NCI-H2227 treated with DMSO at 0.1 percent for 48 hours (cell line): ENCODE measurements at regions not wholly inside any gene's neighbourhood (a gene's known extent, or its start where the extent isn't known, plus 50 kb on each side); places are given as distances from the start of the nearest gene placed in this dataset.
"Not testable (repeated sequence)": the region's sequence is repeated elsewhere in the genome, so short reads cannot be mapped to it uniquely, and the experiment has no call there.

ENCODE experiments used
- DNase-seq: peaks from one replicate; lab custom pipeline; 2025; lab: John Stamatoyannopoulos, UW

DNA sequence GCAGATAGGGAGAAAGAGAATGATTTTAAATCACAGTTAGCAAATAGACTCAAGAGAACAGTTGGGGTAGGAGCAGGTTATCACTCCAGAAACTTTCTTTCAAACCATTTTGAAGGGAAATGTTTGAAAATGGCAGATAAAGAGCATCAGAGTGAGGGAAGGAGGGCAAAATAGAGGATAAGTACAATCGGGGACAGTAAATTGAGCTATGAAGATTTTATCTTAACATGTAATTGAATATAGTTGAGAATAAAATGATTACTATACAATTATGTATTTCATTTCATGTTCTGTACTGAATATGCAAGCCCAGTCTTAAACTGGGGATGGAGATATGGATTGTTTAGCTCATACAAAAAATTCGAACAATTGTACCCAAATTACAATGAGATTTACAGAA is 54.0 kb downstream of the MAP10 start:
- no peak for DNase-seq

DNA sequence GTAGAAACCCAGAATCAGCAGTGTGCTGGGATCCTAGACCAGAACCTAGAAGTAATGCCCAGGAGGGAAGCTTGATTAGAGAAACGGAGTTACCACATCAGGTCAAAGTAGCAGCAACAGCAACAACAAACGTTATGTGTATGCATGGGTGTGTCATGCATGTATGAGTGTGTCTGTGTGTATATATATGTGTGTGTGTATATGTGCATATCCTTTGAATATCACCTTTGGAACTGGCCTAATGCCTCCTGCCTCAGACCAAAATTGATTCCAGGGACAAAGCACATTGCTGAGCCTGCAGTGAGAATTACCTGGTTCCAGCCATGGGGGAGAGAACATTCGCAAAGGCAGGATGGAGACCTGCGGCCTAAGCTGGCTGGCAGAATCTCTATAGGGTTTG is 55.9 kb downstream of the MAP10 start:
- no peak for DNase-seq

DNA sequence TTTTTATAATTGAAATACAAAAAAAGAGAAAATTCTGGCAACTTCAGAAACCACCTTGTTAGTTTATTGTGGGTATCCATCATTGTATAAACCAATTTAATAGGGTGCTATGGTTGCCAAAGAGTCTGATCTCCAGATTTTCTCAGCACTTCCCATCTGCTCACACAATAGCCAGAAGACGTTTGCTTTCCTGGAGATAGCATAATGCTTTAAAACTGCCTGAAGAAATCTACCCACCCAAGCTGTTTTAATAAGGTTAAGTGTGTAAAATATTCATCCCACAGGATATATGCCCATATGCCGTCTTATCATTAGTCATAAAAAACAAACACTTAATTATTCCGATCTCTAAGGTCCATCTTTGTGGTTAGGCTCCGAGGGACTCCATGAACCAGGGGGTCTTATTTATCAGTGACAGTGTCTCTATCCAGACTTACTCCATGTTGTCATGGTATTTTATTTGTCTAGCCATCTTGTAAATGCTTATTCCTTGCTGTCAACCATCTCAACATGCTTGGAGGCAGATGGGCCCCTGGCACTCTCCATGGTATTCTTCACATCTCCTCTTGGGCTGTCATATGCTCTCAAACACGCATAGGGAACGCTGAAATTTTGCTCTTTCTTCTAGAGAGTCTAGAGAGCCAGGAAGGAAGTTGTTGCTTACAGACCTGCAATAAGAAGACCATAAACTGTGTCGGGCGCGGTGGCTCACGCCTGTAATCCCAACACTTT is 58.5 kb downstream of the MAP10 start:
- no peak for DNase-seq

DNA sequence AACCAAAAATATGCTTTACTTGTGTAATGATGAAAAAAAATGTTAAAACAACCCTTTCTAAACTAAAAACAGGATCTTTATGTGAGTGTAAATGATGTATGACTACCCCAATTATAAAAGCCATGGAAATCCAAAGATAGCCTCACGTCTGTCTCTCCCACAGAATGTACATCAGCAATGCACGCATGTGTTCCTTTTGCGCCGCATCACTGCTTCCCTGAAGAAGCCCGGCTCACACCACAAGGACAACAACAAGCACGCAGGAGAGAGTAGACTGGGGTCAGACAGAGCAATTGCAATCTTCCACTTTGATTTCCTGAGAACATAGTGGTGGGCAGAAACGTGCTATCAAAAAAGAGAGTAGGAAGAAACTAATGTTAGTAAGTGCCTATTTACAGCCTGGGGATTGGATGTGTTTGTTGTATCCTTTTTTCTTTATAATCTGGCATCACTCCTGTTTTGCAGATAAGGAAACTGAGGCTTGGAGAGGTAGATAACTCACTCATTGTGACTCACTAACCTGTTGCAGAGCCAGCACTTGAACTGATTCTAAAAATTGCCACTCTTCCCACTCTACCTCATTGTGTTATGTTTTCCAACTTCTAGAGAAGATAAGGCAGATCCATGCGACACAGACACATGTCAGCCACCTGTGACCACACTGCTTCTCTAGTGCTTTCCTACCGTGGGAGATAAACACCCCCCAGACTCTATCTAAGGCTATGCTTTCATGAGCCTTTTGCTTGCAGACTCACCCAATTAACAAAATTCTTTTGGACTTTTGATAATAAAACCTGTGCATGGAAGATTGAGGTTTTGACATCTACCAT is 60.1 kb downstream of the MAP10 start:
- no peak for DNase-seq

DNA sequence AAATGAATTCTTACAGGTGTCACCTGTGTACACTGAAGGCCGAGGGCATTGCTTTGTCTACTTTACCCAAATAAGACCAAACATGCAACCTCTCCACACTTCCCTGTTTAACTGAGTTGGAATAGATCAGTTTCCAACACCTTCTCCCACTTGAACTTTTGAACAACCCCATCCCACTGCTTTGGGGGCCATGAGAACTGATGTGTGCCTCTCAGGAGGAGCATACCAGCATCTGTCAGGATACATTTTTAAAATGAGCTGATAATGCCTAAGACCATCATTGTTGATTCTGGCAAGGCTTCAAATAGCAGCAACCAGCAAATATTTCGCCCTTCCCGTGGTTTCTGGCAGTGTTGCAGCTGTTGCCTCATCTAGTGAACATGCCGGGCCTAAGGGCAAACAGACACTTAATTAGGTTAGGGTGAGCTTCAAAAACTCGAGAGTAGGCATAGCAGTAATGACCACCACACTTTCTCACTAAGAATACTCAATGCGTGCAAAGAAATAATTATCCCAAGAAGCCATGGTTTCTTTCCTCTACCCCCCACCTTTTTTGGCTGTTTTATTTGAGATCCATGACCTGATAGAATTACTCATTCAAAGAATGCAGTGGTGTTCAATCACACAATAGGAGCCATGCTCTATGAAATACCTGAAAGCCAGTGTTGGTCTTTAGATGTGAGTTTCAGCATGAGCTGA is 63.7 kb downstream of the MAP10 start:
- no peak for DNase-seq

DNA sequence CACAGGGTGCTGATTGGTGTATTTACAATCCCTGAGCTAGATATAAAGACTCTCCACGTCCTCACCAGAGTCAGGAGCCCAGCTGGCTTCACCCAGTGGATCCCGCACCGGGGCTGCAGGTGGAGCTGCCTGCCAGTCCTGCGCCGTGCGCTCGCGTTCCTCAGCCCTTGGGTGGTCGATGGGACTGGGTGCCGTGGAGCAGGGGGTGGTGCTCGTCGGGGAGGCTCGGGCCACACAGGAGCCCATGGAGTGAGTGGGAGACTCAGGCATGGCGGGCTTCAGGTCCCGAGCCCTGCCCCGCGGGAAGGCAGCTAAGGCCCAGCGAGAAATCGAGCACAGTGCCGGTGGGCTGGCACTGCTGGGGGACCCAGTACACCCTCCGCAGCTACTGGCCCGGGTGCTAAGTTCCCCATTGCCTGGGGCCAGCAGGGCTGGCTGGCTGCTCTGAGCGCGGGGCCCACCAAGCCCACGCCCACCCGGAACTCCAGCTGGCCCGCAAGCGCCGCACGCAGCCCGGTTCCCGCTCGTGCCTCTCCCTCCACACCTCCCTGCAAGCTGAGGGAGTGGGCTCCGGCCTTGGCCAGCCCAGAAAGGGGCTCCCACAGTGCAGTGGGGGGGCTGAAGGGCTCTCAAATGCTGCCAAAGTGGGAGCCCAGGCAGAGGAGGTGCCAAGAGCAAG is 66.2 kb downstream of the MAP10 start:
- DNase-seq: not testable (repeated sequence)

DNA sequence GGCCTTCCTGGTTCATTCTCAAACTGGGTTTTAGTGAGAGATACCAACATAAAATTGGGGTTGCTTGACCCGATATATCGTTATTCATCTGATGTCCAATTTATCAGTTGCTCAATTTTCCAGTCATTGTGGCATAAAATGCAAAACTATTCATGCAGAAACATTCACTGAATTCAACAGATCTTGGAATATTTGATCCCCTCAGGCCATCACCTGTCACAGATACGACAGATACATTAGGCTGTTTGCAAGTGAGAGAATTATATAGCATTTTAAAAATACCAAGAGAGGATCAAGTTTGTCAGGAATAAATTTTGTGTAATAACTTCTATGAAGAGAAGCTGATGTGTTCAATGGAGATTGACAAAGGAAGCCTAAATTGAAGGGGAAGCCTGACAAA is 67.1 kb downstream of the MAP10 start:
- DNase-seq: no peak

DNA sequence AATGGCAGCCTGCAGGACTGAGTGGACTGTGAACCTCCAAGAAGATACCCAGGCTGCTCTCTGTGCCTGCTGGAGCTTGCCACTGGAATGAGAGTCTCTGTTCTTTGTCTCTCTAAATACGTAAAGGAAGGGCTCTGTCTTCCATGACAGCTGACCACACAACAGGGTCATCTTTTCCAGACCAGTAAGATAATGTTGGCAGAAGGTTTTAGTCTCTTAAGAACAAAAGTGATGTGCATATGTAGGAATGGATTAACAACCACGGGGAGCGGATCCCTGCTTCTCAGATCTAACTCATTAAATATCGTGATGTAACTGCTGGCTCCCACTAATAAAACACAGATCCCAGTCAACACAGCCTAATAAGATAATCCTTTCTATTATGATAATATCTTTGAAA is 67.5 kb downstream of the MAP10 start:
- no peak for DNase-seq

DNA sequence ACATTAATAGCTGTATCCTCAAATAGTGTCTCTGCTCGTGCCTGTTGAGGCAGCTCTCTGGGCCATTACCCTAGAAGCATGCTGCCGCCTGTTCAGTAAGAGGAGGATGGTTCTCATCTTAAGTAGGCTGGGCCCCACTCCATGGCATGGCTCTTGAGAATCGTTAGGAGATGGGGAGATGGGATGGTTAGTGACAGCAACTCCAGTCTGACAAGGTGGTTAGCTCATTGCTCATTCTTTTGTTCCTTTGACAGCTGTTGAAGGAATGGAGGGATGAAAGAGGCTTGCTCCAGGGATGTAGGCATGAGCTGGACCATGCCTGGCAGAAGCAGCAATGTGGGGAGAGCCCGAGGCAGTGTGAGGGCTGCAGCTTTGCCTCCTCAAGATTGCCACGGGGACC is 68.2 kb downstream of the MAP10 start:
- DNase-seq: no peak

DNA sequence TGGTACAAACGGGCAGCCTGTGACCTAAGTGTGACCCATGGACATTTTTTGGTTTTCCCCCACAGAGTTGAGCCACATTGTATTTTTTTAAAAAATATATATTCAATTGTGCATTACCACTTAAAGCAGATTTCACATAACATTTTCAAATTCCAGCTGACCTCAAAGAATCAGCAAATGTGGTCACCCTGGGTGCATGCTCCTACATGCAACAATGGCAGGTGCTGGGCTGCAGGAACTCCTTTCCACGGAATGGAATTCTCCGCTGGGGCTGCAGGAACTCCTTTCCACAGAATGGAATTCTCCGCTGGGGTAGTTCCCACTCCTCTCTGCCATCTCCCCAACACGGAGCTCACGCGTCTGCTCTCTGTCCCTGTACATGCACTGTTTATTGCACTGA is 68.7 kb downstream of the MAP10 start:
- DNase-seq: no peak

DNA sequence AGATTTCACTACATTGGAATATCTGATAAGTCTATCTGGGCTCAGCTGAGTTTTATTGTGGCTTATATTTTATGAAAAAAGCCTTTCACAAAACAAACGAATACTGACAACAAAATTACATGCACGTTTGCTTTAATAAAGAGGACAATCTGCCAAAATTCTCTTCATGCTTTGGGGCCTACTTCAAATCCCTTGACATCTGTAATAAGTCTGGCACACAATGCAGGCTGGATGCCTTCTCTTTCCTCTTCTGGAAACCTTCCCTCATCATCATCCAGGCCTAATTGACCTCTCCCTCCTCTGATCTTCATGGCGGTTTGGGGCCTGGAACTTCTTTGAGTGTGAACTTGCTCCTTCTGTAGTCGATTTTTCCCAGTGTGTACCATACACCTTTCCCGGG is 70.3 kb downstream of the MAP10 start:
- DNase-seq: no peak

DNA sequence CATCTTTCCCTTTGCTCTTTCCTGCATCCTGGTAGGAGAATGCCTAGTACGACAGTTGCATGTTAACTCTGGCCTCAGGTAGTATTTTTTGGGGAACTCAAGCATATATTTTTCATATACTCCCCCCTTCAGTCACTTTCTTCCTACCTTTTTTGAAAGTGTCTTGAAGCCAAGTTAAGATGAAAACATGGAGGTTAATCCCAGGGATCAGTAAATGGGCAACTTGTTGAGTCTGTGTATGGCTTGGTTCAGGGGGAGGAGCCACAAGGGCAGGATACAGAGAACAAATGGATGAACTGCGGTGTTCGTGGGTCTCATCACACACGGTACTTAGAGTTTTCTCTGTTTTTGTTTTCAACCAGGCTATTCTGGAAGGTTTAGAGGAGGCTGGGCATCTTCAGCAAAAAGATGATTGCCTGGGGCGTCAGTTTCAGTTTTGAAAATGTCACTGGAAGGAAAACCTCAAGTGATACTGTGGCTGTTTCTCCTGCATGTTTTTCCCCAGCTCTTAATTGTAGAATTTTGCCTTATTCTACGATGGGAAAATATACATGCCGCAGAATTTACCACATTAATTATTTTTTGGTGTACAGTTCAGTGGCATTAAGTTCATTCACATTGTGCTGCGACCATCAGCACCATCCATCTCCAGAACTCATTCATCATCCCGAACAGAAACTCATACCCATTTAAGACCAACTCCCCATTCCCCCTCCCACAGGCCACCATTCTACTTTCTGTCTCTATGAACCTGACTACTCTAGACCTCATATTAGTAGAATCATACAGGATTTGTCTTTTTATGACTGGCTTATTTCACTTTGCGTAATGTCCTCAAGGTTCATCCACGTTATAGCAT is 71.5 kb downstream of the MAP10 start:
- DNase-seq: no peak

DNA sequence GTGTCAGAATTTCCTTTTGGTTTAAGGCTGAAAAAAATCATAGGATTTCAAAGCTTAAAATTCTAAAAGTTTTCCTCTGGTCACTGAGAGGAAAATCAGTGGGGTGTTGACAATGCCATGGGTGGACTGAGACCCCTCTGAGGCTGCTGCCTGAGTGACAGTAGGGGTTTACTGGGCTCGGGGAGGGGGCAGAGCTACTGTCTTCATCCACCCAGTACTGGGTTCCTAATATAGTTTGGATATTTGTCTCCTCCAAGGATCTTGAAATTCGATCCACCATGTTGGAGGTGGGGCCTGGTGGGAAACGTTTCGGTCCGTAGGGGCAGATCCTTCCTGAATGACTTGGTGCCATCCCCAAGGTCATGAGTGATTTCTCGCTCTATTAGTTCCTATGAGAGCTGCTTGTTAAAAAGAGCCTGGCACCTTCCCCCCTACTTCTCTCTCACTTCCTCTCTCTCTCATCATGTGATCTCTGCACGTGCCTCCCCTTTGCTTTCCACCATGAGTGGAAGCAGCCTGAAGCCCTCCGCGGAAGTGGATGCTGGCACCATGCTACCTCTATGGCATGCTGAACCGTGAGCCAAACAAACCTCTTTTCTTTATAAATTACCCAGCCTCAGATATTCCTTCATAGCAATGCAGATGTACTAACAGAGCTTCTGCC is 72.3 kb downstream of the MAP10 start:
- no peak for DNase-seq

DNA sequence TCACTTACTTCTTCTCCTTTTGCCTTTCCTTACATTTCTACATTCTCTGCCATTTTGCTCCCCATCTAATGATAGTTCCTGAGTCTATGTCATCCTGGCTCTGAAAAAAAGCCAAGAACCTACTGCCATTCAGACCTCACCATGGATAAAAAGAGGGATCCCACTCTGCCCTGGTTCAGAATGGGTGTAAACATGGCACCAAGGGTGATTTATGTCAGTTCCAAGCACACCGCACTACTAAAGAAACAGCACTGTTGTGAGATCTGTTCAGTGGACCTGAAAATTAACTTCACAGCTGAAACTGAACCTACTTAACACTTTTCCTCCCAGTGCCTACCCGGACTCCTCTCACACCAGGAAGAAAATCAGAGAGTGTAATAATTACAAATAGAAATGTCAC is 72.3 kb upstream of the NTPCR start:
- DNase-seq: no peak

DNA sequence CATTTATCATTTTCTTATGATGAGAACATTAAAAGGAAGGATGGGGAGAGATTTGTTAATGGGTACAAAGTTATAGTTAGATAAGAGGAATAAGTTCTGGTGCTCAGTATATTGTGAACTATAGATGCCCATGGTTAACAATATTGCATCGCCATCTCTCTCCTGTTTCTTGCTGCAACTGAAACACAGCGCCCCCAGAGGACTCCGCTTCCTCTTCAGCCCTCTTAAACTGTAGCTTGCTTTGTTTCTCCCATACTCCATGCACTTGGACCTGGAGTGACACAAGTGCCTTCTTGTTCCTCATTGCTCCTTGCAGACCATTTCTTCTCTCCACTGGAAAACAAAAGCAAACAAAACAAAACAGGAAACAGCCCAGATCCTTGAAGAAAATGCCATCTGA is 70.1 kb upstream of the NTPCR start:
- DNase-seq: no peak

DNA sequence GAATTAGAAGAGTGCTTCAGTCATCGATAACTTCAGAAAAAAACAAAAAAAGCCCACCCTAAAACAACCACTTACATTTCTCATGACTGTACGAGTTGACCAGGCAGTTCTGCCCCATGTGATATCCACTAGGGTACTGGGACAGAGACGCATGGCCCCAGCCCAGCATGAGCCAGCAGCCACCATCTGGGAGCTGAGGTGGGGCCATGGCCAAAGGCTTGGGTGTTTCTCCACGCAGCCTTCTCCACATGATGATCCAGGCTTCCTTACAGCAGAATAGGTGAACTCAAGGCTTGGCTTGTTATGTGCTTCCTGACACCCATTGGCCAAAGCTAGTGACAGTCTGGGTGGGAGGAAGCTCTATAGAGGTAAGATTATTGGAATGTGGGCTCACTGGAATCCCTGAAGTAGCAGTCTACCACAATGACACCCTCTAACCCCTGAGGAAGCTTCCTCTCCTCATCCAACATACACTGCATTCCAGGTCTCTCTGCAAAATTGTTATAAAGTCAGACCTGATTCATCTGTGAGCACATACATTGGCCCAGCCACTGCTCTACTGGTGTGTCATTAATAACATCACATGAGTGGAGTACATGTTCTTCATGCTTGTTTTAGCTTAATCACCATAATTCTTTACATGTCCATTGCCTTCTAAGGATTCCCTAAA is 66.3 kb upstream of the NTPCR start:
- DNase-seq: no peak

DNA sequence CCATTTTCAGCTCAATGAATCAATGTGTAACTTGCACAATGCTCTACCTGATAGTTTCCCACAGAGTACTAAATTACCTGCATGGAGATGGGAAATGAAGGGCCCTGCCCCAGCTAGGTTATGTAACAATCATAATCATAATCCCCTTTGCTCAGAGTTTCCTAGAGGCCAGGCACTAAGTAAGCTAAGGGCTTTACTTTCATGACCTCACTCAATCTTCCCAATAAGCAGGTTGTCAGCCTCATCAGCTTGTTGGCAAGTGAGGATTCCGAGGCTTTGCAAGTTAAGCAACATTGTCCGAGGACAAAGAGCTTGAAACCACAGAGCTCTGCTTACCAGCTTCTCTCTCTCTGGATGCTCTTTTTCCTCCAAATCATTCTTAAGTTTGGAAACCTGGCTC is 64.1 kb upstream of the NTPCR start:
- no peak for DNase-seq

DNA sequence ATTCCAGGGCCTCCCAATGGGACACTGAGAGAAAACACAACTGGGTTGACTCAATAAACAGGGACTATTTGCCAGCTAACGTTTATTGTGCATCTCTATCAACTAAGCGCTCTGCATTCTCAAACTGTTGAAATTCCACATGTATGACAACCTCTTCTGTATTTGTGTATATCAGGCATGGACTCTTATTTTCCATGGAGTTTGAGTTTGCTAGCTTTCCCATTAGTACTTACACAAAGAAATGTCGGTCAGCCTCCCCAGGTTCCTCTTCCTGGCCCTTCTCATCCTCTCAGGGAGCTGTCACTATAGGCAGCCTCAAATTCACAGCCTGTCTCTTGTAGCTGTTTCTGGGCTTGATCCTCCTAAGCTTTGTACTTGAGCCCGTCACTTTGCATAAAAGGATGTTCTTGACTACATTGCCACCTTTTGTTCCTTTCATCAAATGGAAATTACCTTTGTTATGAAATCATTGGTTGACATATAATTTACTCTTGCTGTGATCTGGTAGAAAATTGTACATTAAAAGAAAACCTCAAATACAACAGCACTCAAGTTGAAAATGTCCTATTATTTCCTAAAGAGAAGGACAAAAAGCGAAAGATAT is 60.0 kb upstream of the NTPCR start:
- peak; percentile 46 for DNase-seq

DNA sequence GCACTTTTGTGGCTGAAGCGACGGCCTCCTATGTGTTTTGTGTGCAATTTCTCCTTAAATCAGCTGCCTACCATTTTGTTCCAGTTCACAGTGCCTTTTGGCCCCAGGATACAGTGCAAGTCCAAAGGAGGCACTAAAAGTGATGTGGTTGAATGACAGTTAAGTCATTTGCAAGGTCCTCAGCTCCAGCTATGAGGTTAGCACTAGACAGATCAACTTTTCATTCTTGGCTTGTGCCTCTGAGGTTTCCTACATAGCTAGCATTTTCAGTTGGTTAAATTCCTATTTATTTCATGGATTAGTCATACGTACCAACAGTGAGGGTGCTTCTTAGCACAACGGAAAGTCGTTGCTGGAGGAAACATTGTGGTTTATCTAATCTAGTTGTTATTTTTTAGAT is 59.3 kb upstream of the NTPCR start:
- DNase-seq: no peak
